ENCODE measurements at regions not wholly inside any gene's neighbourhood (a gene's known extent, or its start where the extent isn't known, plus 50 kb on each side); places are given as distances from the start of the nearest gene placed in this dataset.

GRCh38 chr5:26470439-26470838 is 567.9 kb downstream of the CDH9 start:
- TF ChIP-seq POLR2A (IDR thresholded peaks at IDR 0.05; ENCODE audit: low read depth, low read length) (no peak), POLR2AphosphoS5 (IDR thresholded peaks at IDR 0.05; ENCODE audit: low read depth, low read length) (no peak)
